ENCODE measurements at regions not wholly inside any gene's neighbourhood (a gene's known extent, or its start where the extent isn't known, plus 50 kb on each side); places are given as distances from the start of the nearest gene placed in this dataset.

DNA sequence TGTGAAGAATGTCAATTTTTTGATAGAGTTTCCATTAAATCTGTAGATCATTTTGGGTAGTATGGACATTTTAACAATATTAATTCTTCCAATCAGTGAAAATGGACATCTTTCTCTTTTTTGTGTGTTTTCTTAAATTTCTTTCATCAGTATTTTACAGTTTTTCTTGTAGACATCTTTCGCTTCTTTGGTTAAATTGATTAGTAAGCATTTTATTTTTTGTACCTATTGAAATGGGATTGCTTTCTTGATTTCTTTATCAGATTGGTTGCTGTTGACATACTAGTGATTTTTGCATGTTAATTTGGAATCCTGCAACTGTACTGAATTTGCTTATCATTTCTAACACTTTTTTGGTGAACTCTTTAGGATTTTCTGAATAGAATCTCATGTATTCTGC is 683.2 kb upstream of the NCAM2 start:
- H3K9me3 ChIP-seq (replicated peaks), result 0 out of 2 replicates have a peak, but pooled peaks cover 7% of the 10 kb centered on the region
- no peak overlapping the region for H3K4me3 ChIP-seq
- H3K27me3 ChIP-seq (replicated peaks), result no peaks in the 10 kb centered on the region
- H3K27ac ChIP-seq, result no peak overlapping the region
- no peaks in the 10 kb centered on the region for H3K4me1 ChIP-seq (replicated peaks)
- no peaks in the 10 kb centered on the region for H3K36me3 ChIP-seq
- DNase-seq (ENCODE audit: low read depth in 1 of 2, low spot score in 2 of 2), result no peak

DNA sequence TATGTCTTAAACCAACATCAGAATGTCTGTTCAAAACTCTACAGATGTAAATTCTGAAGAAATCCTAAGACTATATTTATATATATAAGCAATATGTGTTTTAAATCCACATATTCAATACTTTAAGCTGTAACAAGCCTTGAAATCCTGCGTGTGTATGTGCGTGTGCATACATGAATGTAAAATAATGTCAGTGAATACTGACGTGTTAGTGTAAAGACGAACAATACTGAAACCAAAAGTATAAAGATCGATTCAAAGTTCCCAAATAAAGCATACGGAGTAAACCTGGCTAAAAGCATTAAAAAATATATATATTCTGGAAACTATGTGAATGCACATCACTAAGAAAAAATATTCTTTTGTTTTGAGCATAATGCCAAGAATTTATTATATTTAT is 668.6 kb upstream of the NCAM2 start:
- Histone ChIP-seq H3K27ac (no peak overlapping the region), H3K36me3 (no peaks in the 10 kb centered on the region), H3K4me1 (replicated peaks) (no peaks in the 10 kb centered on the region), H3K27me3 (replicated peaks) (no peaks in the 10 kb centered on the region), H3K4me3 (no peak overlapping the region), H3K9me3 (replicated peaks) (no peaks in the 10 kb centered on the region)
- DNase-seq (ENCODE audit: low read depth in 1 of 2, low spot score in 2 of 2), result no peak

DNA sequence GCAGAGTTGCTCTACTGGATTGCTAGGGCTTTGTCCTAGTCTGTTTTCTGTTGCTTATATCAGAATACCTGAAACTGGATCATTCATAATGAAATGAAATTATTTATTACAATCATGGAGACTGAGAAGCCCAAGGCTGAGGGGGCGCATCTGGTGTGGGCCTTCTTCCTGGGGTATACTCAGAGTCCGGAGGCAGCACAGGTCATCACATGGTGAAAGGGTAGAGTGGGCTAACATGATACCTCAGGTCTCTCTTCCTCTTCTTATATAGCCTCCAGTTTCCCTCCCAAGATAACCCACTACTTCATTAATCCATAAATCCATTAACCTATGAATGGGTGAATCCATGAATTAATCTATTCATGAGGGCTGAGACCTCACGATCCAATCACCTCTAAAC is 667.6 kb upstream of the NCAM2 start:
- H3K9me3 ChIP-seq (replicated peaks), result no peaks in the 10 kb centered on the region
- DNase-seq (ENCODE audit: low read depth in 1 of 2, low spot score in 2 of 2), result no peak
- no peaks in the 10 kb centered on the region for H3K36me3 ChIP-seq
- no peak overlapping the region for H3K27ac ChIP-seq
- H3K4me3 ChIP-seq, result no peak overlapping the region
- H3K27me3 ChIP-seq (replicated peaks), result no peaks in the 10 kb centered on the region
- no peaks in the 10 kb centered on the region for H3K4me1 ChIP-seq (replicated peaks)

DNA sequence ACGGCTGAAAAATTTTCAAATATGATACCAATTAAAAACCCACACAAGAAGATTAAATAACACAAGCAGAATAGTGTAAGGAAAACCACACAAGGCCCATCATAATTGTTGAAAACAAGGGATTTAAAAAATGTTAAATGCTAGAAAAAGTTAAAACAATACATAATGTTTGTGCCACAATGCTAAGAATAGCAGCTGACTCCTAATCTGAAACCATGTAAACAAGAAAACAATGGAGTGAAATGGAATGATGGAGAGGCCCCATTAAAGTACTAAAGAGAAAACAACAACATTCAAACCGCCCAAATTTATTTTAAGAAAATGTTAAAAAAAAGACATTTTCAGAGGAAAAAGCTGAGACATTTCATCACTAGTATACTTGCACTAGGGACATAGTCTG is 663.6 kb upstream of the NCAM2 start:
- Histone ChIP-seq H3K27me3 (replicated peaks) (no peaks in the 10 kb centered on the region), H3K27ac (no peak overlapping the region), H3K9me3 (replicated peaks) (no peaks in the 10 kb centered on the region)

DNA sequence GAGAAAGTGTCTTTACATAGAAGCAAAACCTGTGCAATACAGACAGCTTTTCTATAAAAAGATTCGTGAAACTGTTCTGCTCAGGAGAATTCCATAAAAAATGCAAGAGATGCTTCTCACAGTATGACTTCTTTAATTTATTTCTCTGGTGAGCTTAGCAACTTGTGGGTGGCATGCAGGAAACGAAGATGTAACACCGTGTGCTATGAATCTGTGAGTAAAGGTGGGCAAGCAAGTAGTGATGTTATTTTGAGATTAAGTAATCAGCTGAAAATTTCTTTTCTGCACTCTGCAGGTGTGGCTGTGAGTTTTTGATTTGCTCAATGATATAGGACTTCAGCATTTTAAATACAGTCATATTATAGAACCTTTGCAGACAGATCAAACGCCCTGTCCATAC is 656.8 kb upstream of the NCAM2 start:
- Histone ChIP-seq H3K36me3 (no peaks in the 10 kb centered on the region), H3K27me3 (replicated peaks) (no peaks in the 10 kb centered on the region), H3K27ac (no peak overlapping the region), H3K4me1 (replicated peaks) (no peaks in the 10 kb centered on the region), H3K4me3 (no peak overlapping the region), H3K9me3 (replicated peaks) (0 out of 2 replicates have a peak, but pooled peaks cover 5% of the 10 kb centered on the region)
- DNase-seq (ENCODE audit: low read depth in 1 of 2, low spot score in 2 of 2), result no peak

More for the DNA sequence above, 663.6 kb upstream of the NCAM2 start:
- Histone ChIP-seq H3K36me3 (no peaks in the 10 kb centered on the region), H3K4me3 (no peak overlapping the region), H3K4me1 (replicated peaks) (no peaks in the 10 kb centered on the region)
- no peak for DNase-seq (ENCODE audit: low read depth in 1 of 2, low spot score in 2 of 2)

DNA sequence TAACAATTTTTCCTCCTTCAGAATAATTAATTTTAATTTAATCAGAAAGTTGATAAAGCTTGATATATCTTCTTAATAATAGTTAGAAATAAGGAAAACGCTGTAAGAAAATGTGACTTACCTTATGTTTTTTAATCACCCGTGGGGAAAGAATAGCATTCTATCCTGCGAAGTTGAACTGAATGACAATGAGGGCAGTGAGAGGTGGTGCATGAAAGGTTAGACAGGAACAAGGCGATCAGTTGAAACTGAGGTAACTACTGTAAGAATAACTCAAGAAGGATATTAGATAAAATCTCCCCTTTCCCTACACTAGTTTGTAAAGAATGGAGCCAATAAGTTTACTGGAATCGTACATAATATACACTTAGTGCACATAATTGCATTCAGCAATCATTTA is 655.0 kb upstream of the NCAM2 start:
- no peak overlapping the region for H3K27ac ChIP-seq
- H3K4me1 ChIP-seq (replicated peaks), result no peaks in the 10 kb centered on the region
- H3K36me3 ChIP-seq, result no peaks in the 10 kb centered on the region
- no peak for DNase-seq (ENCODE audit: low read depth in 1 of 2, low spot score in 2 of 2)
- H3K27me3 ChIP-seq (replicated peaks), result no peaks in the 10 kb centered on the region
- H3K9me3 ChIP-seq (replicated peaks), result peaks cover 8% of the 10 kb centered on the region; the same call in 1 of the 2 replicates
- no peak overlapping the region for H3K4me3 ChIP-seq

DNA sequence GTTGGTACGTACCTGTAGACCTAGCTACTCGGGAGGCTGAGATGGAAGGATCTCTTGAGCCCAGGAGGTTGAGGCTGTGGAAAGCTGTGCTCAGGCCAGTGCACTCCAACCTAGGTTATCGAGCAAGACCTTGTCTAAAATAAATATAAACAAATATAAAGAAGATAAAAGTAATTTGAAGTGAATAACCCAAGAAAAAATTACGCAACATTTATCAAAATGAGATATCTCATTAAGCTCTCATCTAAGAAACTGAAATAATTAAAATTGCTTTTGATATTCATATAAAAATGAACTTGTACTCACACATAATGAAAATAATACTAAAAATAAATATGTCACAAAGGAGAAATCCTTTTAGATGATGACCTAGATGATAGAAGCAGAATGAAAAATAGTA is 647.1 kb upstream of the NCAM2 start:
- no peak overlapping the region for H3K4me3 ChIP-seq
- peaks cover 8% of the 10 kb centered on the region for H3K9me3 ChIP-seq (replicated peaks)
- no peaks in the 10 kb centered on the region for H3K4me1 ChIP-seq (replicated peaks)
- no peak overlapping the region for H3K27ac ChIP-seq
- no peaks in the 10 kb centered on the region for H3K27me3 ChIP-seq (replicated peaks)
- no peaks in the 10 kb centered on the region for H3K36me3 ChIP-seq
- DNase-seq (ENCODE audit: low read depth in 1 of 2, low spot score in 2 of 2), result no peak

DNA sequence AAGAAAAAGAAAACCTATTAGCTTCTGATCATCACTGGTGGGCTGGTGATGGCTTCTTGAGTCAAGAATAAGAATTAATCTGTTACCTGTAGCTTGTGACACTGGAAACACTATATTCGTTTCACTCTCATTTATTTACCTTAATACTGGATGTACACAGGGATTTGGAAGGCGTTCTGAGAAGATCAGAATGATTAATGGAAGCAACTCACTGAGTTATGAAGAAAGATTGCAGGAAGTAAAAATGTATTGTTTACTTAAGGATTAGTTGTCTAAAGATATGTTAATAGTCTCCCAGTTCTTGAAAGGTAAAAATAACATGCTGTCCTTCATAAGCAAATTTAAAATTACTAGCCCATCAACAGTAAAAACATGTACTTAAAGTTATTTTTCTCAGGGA is 644.9 kb upstream of the NCAM2 start:
- H3K27me3 ChIP-seq (replicated peaks), result no peaks in the 10 kb centered on the region
- H3K4me1 ChIP-seq (replicated peaks), result no peaks in the 10 kb centered on the region
- no peak overlapping the region for H3K27ac ChIP-seq
- no peak for DNase-seq (ENCODE audit: low read depth in 1 of 2, low spot score in 2 of 2)
- H3K36me3 ChIP-seq, result no peaks in the 10 kb centered on the region
- peaks cover 5% of the 10 kb centered on the region; the same call in 1 of the 2 replicates for H3K9me3 ChIP-seq (replicated peaks)
- no peak overlapping the region for H3K4me3 ChIP-seq

DNA sequence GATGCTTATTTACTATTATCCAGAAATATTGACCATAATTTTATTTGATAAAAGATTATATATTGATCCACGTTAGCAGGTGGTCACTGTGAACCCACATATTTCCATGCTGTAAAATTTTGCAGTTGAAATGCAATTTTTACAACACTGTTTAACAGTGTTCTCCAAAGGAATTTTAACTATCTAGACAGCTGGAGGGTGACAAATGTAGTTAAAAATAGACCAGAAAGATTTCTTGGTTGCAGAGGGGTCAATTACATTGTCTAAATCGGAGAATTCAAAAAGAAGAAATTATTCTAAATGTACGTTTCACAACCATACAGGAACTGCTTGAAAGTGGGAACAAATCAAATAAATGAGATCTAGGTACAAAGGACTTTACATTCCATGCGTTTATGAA is 625.2 kb upstream of the NCAM2 start:
- no peaks in the 10 kb centered on the region for H3K27me3 ChIP-seq (replicated peaks)
- no peak overlapping the region for H3K27ac ChIP-seq
- no peaks in the 10 kb centered on the region for H3K4me1 ChIP-seq (replicated peaks)
- no peak overlapping the region for H3K4me3 ChIP-seq
- DNase-seq (ENCODE audit: low read depth in 1 of 2, low spot score in 2 of 2), result no peak
- no peaks in the 10 kb centered on the region for H3K36me3 ChIP-seq
- no peaks in the 10 kb centered on the region for H3K9me3 ChIP-seq (replicated peaks)

DNA sequence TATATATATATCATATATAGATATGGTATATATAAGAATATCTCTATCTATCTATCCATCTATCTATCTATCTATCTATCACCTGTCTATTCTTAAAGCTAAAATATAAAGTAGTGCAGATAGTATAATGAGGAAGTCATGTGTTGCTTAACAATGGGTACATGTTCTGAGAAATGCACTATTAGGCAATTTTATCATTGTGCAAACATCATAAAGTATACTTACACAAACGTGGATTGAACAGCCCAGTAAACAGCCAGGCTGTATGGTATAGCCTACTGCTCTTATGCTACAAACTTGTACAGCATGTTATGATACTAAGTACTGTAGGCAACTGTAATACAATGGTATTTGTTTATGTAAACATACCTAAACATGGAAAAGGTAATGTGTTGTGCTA is 621.0 kb upstream of the NCAM2 start:
- H3K36me3 ChIP-seq, result no peaks in the 10 kb centered on the region
- no peak overlapping the region for H3K4me3 ChIP-seq
- H3K4me1 ChIP-seq (replicated peaks), result no peaks in the 10 kb centered on the region
- DNase-seq (ENCODE audit: low read depth in 1 of 2, low spot score in 2 of 2), result no peak
- no peaks in the 10 kb centered on the region for H3K27me3 ChIP-seq (replicated peaks)
- H3K27ac ChIP-seq, result no peak overlapping the region
- no peaks in the 10 kb centered on the region for H3K9me3 ChIP-seq (replicated peaks)

DNA sequence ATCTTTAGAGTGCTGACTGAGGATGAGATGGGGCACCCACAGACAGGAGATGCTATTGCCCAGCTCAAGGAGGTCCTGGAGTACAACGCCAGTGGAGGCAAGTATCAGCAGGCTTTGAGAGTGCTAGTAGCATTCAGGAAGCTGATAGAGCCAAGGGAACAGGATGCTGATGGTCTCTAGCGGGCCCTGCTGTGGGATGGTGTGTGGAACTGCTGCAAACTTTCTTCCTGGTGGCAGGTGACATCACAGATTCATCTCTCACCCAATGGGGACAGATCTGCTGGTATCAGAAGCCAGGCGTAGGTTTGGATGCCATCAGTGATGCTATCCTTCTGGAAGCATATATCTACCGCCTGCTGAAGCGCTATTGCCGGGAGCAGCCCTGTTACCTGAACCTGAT is 609.8 kb upstream of the NCAM2 start:
- Histone ChIP-seq H3K27ac (no peak overlapping the region), H3K9me3 (replicated peaks) (no peaks in the 10 kb centered on the region; the same call in 1 of the 2 replicates), H3K4me1 (replicated peaks) (no peaks in the 10 kb centered on the region), H3K4me3 (no peak overlapping the region), H3K27me3 (replicated peaks) (no peaks in the 10 kb centered on the region), H3K36me3 (no peaks in the 10 kb centered on the region)
- no peak for DNase-seq (ENCODE audit: low read depth in 1 of 2, low spot score in 2 of 2)

DNA sequence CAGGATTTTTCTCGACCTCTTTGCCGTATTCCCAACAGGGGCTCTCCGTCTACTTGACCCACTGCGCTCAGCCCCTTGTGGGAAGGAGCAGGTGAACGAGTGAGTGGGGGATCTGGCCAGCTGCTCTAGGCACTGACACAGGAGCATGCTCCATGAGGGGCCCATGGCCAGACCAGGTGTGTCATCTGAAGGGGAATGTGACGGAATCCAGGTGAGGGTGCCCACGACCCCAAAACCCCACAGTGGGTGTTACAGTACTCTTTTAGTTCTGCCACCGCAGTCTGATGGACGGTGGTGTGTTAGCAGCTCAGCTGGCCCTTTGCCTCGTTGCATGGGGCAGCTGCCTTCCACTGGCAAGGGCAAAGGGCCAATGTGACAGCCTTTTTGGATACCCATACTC is 601.4 kb upstream of the NCAM2 start:
- no peak overlapping the region for H3K27ac ChIP-seq
- no peaks in the 10 kb centered on the region for H3K9me3 ChIP-seq (replicated peaks)
- no peaks in the 10 kb centered on the region for H3K27me3 ChIP-seq (replicated peaks)
- H3K4me1 ChIP-seq (replicated peaks), result no peaks in the 10 kb centered on the region
- H3K36me3 ChIP-seq, result no peaks in the 10 kb centered on the region
- no peak for DNase-seq (ENCODE audit: low read depth in 1 of 2, low spot score in 2 of 2)
- no peak overlapping the region for H3K4me3 ChIP-seq

DNA sequence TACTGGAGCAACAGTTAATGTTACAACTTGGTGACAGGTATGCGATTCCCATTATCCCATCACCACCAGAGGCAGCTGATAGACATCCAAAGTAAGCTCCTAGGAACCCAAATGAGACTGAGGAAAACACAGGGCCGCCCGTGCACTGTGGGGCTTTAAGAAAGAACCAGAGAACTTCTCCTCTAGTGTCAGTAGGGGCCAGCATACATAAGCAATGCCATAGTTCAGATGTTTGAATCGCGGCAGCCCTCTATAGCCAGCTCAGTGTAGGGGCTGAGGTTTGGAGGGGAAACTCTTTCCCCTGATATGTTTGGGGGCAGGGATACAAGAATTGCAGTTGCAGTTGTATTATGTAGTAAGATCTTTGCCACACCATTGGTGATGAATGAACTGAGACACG is 593.3 kb upstream of the NCAM2 start:
- Histone ChIP-seq H3K27ac (no peak overlapping the region), H3K9me3 (replicated peaks) (no peaks in the 10 kb centered on the region), H3K4me1 (replicated peaks) (no peaks in the 10 kb centered on the region), H3K27me3 (replicated peaks) (no peaks in the 10 kb centered on the region), H3K4me3 (no peak overlapping the region), H3K36me3 (no peaks in the 10 kb centered on the region)
- no peak for DNase-seq (ENCODE audit: low read depth in 1 of 2, low spot score in 2 of 2)

DNA sequence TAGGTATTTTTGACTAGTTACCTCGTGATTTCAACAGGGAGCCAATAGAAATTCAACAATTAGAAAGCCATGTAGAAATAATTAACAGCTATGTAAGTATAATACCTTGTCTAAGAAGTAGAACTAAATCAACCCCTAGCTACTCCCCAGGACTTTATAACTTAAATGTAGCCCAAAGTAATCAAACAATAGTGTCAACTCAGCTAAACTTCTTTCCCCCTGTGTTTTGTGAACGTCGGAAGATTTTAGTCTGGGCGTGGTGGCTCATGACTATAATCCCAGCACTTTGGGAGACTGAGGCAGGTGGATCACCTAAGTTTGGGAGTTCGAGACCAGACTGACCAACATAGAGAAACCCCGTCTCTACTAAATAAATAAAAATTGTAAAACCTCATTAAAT is 579.9 kb upstream of the NCAM2 start:
- Histone ChIP-seq H3K4me1 (replicated peaks) (no peaks in the 10 kb centered on the region), H3K36me3 (no peaks in the 10 kb centered on the region)
- DNase-seq (ENCODE audit: low read depth in 1 of 2, low spot score in 2 of 2), result no peak

DNA sequence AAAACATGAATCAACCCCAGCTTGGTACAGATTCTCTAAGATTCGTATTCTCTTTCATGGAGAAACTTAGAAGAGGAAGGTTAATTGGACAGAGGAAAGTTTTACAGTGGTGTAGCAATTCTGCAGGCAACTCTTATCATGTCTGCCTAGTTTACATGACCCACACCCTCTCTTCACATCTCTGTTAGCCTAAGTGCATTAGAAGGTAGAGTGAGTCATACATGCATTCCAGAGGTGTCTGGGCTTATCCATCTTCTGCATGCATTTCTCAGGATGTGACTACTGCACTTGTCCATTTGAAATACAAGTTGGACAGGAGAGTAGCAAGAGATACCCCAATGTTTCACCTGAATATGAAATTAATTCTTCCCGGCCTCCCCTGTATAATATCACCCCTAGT is 578.4 kb upstream of the NCAM2 start:
- H3K36me3 ChIP-seq, result no peaks in the 10 kb centered on the region
- no peak for DNase-seq (ENCODE audit: low read depth in 1 of 2, low spot score in 2 of 2)
- H3K9me3 ChIP-seq (replicated peaks), result 0 out of 2 replicates have a peak, but pooled peaks cover 11% of the 10 kb centered on the region
- no peak overlapping the region for H3K4me3 ChIP-seq
- H3K4me1 ChIP-seq (replicated peaks), result no peaks in the 10 kb centered on the region
- H3K27ac ChIP-seq, result no peak overlapping the region
- no peaks in the 10 kb centered on the region; the same call in 1 of the 2 replicates for H3K27me3 ChIP-seq (replicated peaks)

More for the DNA sequence above, 579.9 kb upstream of the NCAM2 start:
- H3K9me3 ChIP-seq (replicated peaks), result 0 out of 2 replicates have a peak, but pooled peaks cover 14% of the 10 kb centered on the region
- H3K4me3 ChIP-seq, result no peak overlapping the region
- no peak overlapping the region for H3K27ac ChIP-seq
- no peaks in the 10 kb centered on the region for H3K27me3 ChIP-seq (replicated peaks)

Measured in SJSA1 (cell line).